ENCODE measurements at regions not wholly inside any gene's neighbourhood (a gene's known extent, or its start where the extent isn't known, plus 50 kb on each side); places are given as distances from the start of the nearest gene placed in this dataset.
A peak's percentile ranks its signal among the peaks of the same experiment; 100 is the strongest.

GRCh38 chr7:66869660-66870450, 51.2 kb upstream of the TMEM248 start (continued):
- TF ChIP-seq ZBTB40 (IDR thresholded peaks at IDR 0.05): 0 out of 2 replicates have a peak, but pooled peaks have one; percentile 39
- no peak for TF ChIP-seq ZBTB40 (CRISPR knock-in tag; IDR thresholded peaks at IDR 0.05)
- TF ChIP-seq ZBTB5 (IDR thresholded peaks at IDR 0.05): no peak
- no peak; the same call in 1 of the 2 replicates for TF ChIP-seq NKRF (IDR thresholded peaks at IDR 0.05; ENCODE audit: borderline replicate concordance)
- TF ChIP-seq SREBF2 (CRISPR knock-in tag; IDR thresholded peaks at IDR 0.05): no peak
- TF ChIP-seq IRF9 (tag; IDR thresholded peaks at IDR 0.05): no peak
- no peak for TF ChIP-seq FUS (optimal IDR thresholded peaks at IDR 0.05; ENCODE audit: low read depth, low read length)
- TF ChIP-seq MEIS2 (IDR thresholded peaks at IDR 0.05; ENCODE audit: partially characterized antibody): peak; percentile 92
- no peak for TF ChIP-seq KDM5B (IDR thresholded peaks at IDR 0.05; ENCODE audit: insufficient replicate concordance, low read depth, low read length)
- TF ChIP-seq PTTG1 (tag; IDR thresholded peaks at IDR 0.05; ENCODE audit: low read depth): no peak
- TF ChIP-seq XRCC4 (IDR thresholded peaks at IDR 0.05; ENCODE audit: extremely low read depth, insufficient read depth, insufficient read length): no peak
- TF ChIP-seq CBX3 (IDR thresholded peaks at IDR 0.05; ENCODE audit: borderline replicate concordance in 1 of 2, low read length in 2 of 2): 0 out of 3 replicates have a peak, but pooled peaks of 1 of the 2 experiments have one; percentile 34
- TF ChIP-seq CREBBP (IDR thresholded peaks at IDR 0.05; ENCODE audit: low read depth, low read length): no peak

Measured in K562 (cell line).